ENCODE measurements at regions not wholly inside any gene's neighbourhood (a gene's known extent, or its start where the extent isn't known, plus 50 kb on each side); places are given as distances from the start of the nearest gene placed in this dataset.

DNA sequence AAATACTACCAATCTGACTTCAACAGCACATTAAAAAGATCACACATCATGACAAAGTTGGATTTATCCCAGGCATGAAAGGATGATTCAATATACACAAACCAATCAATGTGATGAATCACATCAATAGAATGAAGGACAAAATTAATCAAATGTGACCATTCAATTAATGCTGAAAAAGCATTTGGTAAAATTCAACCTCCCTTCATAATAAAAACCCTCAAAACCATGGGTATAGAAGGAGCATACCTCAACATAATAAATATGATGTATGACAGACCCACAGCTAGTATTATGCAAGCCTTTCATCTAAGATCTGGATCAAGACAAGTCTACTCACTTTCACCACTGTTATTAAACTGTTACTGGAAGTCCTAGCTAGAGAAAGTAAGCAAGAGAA is 921.7 kb upstream of the RAG2 start:
- DNase-seq (ENCODE audit: low spot score, unreplicated experiment) = no peak
- Mint-ChIP-seq H3K27me3 (no peaks in the 10 kb centered on the region), H3K36me3 (ENCODE audit: insufficient read depth) (no peaks in the 10 kb centered on the region), H3K27ac (no peak overlapping the region), H3K4me1 (ENCODE audit: low read depth) (no peaks in the 10 kb centered on the region), H3K4me3 (ENCODE audit: low read depth) (no peak overlapping the region), H3K9me3 (ENCODE audit: low read depth) (peaks cover 37% of the 10 kb centered on the region)
- TF ChIP-seq, protein P1, sequence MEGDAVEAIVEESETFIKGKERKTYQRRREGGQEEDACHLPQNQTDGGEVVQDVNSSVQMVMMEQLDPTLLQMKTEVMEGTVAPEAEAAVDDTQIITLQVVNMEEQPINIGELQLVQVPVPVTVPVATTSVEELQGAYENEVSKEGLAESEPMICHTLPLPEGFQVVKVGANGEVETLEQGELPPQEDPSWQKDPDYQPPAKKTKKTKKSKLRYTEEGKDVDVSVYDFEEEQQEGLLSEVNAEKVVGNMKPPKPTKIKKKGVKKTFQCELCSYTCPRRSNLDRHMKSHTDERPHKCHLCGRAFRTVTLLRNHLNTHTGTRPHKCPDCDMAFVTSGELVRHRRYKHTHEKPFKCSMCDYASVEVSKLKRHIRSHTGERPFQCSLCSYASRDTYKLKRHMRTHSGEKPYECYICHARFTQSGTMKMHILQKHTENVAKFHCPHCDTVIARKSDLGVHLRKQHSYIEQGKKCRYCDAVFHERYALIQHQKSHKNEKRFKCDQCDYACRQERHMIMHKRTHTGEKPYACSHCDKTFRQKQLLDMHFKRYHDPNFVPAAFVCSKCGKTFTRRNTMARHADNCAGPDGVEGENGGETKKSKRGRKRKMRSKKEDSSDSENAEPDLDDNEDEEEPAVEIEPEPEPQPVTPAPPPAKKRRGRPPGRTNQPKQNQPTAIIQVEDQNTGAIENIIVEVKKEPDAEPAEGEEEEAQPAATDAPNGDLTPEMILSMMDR (IDR thresholded peaks at IDR 0.05; ENCODE audit: unreplicated experiment) = no peak

DNA sequence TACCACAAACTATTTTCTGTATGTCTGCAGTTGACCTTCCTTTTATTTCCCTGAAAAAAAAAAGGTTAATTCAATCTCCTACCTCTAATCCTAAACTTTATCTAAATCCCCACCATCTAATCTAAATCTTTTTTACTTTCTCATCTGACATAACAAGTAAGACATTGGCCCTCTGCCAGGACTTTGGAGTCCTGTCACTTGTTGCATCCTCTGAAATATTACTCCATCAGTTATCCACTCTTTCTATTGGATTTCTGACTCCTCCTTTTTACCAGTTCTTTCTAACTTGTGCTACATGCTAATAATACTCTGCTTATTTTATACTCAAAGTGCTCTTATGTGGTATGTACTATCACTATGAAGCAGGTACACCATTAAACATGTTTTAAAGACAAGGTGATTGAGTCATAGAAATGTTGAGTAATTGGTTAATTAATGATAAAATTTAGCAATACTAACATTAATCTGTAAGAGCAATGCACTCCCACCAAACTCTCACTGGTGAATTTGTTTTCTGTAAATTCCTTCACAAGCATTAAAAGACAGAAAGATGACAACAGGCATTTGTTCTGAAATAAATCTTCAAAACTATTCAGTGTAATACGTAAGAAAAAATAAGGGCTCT is 914.2 kb upstream of the RAG2 start:
- no peaks in the 10 kb centered on the region for H3K27me3 Mint-ChIP-seq
- no peak overlapping the region for H3K27ac Mint-ChIP-seq
- H3K36me3 Mint-ChIP-seq (ENCODE audit: insufficient read depth) = no peaks in the 10 kb centered on the region
- no peaks in the 10 kb centered on the region for H3K4me1 Mint-ChIP-seq (ENCODE audit: low read depth)
- H3K9me3 Mint-ChIP-seq (ENCODE audit: low read depth) = peaks cover 10% of the 10 kb centered on the region
- TF ChIP-seq, protein P1 (IDR thresholded peaks at IDR 0.05; ENCODE audit: unreplicated experiment) = no peak
- no peak for DNase-seq (ENCODE audit: low spot score, unreplicated experiment)
- H3K4me3 Mint-ChIP-seq (ENCODE audit: low read depth) = no peak overlapping the region

DNA sequence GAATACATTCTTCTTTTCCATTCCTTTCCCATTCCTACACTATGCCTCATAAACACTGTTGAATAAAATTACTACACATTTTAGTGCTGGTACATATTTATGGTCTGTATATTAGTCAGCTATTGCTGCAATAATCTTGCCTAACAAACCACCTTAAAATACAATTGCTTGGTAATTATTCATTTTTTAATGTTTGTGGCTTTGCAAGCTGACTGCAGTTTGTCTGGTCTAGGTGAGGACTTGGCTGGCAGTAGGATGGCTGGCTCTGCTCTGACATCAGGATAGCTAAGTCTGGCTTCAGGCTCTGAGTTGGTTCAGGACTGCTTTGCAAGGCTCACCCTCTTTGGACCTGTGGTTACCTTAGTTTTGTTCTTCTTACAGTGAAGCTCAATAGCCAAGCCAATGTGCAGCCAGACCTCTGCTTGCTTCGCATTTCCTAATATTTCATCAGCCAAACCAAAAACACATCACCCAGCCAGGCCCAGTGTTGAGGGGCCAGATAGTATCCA is 913.4 kb upstream of the RAG2 start:
- Mint-ChIP-seq H3K4me3 (ENCODE audit: low read depth) (no peak overlapping the region), H3K9me3 (ENCODE audit: low read depth) (peaks cover 6% of the 10 kb centered on the region), H3K36me3 (ENCODE audit: insufficient read depth) (no peaks in the 10 kb centered on the region), H3K4me1 (ENCODE audit: low read depth) (peaks cover 2% of the 10 kb centered on the region), H3K27me3 (no peaks in the 10 kb centered on the region), H3K27ac (no peak overlapping the region)
- no peak for DNase-seq (ENCODE audit: low spot score, unreplicated experiment)
- TF ChIP-seq, protein P1 (IDR thresholded peaks at IDR 0.05; ENCODE audit: unreplicated experiment) = no peak

DNA sequence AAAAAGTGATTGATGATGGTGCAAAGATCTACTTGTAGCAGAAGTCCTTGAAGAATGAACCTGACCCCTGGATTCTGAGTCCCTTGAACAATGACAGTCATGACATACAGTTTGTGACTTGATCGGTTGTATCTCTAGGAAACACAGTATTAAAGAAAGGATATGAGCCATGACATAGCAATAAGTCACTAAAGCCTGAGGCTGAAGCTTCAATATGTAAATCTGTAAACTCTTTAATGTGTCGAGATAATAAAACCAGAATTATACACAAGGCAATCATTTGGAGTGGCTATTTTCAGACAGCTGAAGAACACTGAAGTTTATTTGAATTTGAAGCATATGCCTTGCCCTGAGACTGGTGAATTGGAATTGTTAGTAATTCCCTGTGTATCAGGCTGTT is 911.5 kb upstream of the RAG2 start:
- Mint-ChIP-seq H3K36me3 (ENCODE audit: insufficient read depth) (no peaks in the 10 kb centered on the region), H3K4me3 (ENCODE audit: low read depth) (no peak overlapping the region), H3K9me3 (ENCODE audit: low read depth) (peaks cover 7% of the 10 kb centered on the region), H3K27me3 (no peaks in the 10 kb centered on the region), H3K27ac (no peak overlapping the region), H3K4me1 (ENCODE audit: low read depth) (peaks cover 15% of the 10 kb centered on the region)
- TF ChIP-seq, protein P1 (IDR thresholded peaks at IDR 0.05; ENCODE audit: unreplicated experiment) = no peak
- DNase-seq (ENCODE audit: low spot score, unreplicated experiment) = no peak

DNA sequence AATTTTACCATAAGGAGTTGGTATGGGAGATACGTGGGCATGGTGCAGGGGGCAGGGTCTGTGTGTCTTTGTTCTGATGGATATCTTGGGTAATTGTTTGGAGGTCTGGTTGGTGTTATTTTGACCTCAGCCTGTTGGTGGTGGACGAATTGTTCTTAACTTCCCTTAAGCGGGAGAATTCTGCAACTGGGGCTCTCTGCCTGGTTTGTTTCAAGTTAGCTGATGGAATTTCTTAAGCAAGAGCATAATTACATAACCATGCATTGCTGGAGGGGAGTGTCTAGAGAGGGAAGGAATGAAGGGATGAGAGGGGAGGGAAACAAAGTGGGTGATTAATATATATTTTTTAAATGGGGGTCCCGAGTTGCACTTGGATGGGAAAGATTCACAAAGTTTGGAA is 908.5 kb upstream of the RAG2 start:
- H3K27me3 Mint-ChIP-seq = no peaks in the 10 kb centered on the region
- no peaks in the 10 kb centered on the region for H3K36me3 Mint-ChIP-seq (ENCODE audit: insufficient read depth)
- DNase-seq (ENCODE audit: low spot score, unreplicated experiment) = no peak
- peaks cover 18% of the 10 kb centered on the region for H3K4me1 Mint-ChIP-seq (ENCODE audit: low read depth)
- peaks cover 7% of the 10 kb centered on the region for H3K9me3 Mint-ChIP-seq (ENCODE audit: low read depth)
- TF ChIP-seq, protein P1 (IDR thresholded peaks at IDR 0.05; ENCODE audit: unreplicated experiment) = no peak
- H3K27ac Mint-ChIP-seq = no peak overlapping the region
- H3K4me3 Mint-ChIP-seq (ENCODE audit: low read depth) = no peak overlapping the region
